ENCODE measurements at regions not wholly inside any gene's neighbourhood (a gene's known extent, or its start where the extent isn't known, plus 50 kb on each side); places are given as distances from the start of the nearest gene placed in this dataset.

DNA sequence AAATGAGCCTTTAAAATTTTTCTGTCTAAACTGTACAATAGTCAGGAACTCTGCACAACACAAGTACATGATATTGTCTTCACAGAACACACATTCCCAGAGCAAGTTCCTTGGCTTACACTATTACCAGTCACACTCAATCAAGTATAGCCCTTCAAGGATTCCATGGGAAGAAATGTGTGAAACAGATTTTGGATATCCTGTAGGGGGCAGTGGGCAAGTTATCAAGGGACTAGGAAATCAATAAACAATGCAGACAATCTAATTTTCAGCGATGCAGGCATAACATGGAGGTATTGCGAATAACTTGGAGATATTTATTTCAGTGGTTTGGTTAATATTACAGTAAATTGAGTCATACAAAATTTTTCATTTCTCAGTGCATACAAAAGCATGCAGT is 1171.5 kb upstream of the NUDT12 start:
- TF ChIP-seq, protein P1, sequence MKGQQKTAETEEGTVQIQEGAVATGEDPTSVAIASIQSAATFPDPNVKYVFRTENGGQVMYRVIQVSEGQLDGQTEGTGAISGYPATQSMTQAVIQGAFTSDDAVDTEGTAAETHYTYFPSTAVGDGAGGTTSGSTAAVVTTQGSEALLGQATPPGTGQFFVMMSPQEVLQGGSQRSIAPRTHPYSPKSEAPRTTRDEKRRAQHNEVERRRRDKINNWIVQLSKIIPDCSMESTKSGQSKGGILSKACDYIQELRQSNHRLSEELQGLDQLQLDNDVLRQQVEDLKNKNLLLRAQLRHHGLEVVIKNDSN (IDR thresholded peaks at IDR 0.05) = no peak
- TF ChIP-seq EGR1 (IDR thresholded peaks at IDR 0.05) = no peak
- no peak for TF ChIP-seq NFIC (IDR thresholded peaks at IDR 0.05)
- no peak for TF ChIP-seq FOXM1 (IDR thresholded peaks at IDR 0.05; ENCODE audit: borderline replicate concordance, low read depth)
- no peak for TF ChIP-seq CREB1 (IDR thresholded peaks at IDR 0.05; ENCODE audit: low read depth)
- no peak for TF ChIP-seq TAF1 (IDR thresholded peaks at IDR 0.05; ENCODE audit: low read depth)
- no peak for TF ChIP-seq ZBTB7A (IDR thresholded peaks at IDR 0.05; ENCODE audit: low read depth)
- no peak for TF ChIP-seq EP300 (IDR thresholded peaks at IDR 0.05; ENCODE audit: borderline replicate concordance)
- TF ChIP-seq TEAD4 (IDR thresholded peaks at IDR 0.05) = no peak

DNA sequence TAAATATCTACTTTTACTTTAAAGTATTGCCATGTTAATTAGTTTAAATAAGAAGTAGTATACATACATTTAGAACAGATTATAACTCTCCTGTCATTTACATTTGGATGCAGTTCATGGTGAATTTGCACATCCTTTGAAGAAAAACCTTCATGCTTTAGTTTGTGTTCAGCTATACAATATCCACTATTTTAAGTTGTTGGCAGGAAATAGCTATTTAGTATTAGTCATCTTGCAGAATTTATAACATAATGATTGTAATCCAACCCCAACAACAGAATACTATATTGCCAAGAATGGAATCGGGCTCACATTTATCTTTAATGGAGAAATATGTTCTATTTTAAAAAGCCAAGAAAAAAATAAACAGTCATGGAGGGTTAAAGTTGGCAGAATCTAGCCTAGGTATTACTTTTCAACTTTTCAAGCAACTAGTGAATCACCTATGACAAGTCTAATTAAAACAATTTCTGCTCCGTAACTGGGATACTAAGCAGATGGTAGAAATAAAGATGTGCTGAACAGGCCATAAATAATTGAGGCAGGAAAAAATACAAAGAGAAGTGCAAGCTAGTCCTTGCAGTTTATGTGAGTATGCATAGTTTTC is 1170.6 kb upstream of the NUDT12 start:
- TF ChIP-seq RAD21 (IDR thresholded peaks at IDR 0.05; ENCODE audit: low read depth) = no peak
- no peak for TF ChIP-seq CREB1 (IDR thresholded peaks at IDR 0.05; ENCODE audit: low read depth)
- TF ChIP-seq, protein P2, sequence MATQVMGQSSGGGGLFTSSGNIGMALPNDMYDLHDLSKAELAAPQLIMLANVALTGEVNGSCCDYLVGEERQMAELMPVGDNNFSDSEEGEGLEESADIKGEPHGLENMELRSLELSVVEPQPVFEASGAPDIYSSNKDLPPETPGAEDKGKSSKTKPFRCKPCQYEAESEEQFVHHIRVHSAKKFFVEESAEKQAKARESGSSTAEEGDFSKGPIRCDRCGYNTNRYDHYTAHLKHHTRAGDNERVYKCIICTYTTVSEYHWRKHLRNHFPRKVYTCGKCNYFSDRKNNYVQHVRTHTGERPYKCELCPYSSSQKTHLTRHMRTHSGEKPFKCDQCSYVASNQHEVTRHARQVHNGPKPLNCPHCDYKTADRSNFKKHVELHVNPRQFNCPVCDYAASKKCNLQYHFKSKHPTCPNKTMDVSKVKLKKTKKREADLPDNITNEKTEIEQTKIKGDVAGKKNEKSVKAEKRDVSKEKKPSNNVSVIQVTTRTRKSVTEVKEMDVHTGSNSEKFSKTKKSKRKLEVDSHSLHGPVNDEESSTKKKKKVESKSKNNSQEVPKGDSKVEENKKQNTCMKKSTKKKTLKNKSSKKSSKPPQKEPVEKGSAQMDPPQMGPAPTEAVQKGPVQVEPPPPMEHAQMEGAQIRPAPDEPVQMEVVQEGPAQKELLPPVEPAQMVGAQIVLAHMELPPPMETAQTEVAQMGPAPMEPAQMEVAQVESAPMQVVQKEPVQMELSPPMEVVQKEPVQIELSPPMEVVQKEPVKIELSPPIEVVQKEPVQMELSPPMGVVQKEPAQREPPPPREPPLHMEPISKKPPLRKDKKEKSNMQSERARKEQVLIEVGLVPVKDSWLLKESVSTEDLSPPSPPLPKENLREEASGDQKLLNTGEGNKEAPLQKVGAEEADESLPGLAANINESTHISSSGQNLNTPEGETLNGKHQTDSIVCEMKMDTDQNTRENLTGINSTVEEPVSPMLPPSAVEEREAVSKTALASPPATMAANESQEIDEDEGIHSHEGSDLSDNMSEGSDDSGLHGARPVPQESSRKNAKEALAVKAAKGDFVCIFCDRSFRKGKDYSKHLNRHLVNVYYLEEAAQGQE (IDR thresholded peaks at IDR 0.05; ENCODE audit: low read depth) = no peak
- TF ChIP-seq TEAD4 (IDR thresholded peaks at IDR 0.05) = no peak
- TF ChIP-seq FOXM1 (IDR thresholded peaks at IDR 0.05; ENCODE audit: borderline replicate concordance, low read depth) = no peak
- TF ChIP-seq NFIC (IDR thresholded peaks at IDR 0.05) = no peak
- no peak for TF ChIP-seq EGR1 (IDR thresholded peaks at IDR 0.05)
- TF ChIP-seq TAF1 (IDR thresholded peaks at IDR 0.05; ENCODE audit: low read depth) = no peak
- TF ChIP-seq TCF12 (IDR thresholded peaks at IDR 0.05; ENCODE audit: low read depth) = no peak
- TF ChIP-seq CEBPB (IDR thresholded peaks at IDR 0.05) = no peak
- no peak for TF ChIP-seq YY1 (IDR thresholded peaks at IDR 0.05; ENCODE audit: low read depth)
- no peak for TF ChIP-seq ZBTB7A (IDR thresholded peaks at IDR 0.05; ENCODE audit: low read depth)

DNA sequence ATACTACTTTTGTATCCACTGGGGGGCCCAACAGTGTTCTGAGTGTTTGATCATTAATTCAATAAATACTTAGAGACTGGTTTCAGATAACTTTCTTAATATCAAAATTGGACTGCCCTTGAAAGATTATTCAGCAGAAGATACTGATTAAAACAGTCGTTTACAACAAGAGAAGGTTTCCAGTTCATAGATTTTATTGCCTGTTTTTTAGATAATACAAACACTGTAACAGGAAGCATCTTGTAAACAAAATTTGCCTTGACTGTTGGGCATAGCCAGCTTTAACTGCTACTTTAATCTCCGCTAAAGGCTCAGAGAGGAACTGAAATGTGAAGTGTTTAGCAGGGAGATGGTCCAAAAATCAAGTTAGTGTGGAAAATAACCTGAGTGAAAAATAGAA is 1168.7 kb upstream of the NUDT12 start:
- TF ChIP-seq CEBPB (IDR thresholded peaks at IDR 0.05) (no peak), EP300 (IDR thresholded peaks at IDR 0.05; ENCODE audit: borderline replicate concordance) (no peak), FOXM1 (IDR thresholded peaks at IDR 0.05; ENCODE audit: borderline replicate concordance, low read depth) (no peak), TAF1 (IDR thresholded peaks at IDR 0.05; ENCODE audit: low read depth) (no peak), NFIC (IDR thresholded peaks at IDR 0.05) (no peak), RAD21 (IDR thresholded peaks at IDR 0.05; ENCODE audit: low read depth) (no peak), TEAD4 (IDR thresholded peaks at IDR 0.05) (no peak), YY1 (IDR thresholded peaks at IDR 0.05; ENCODE audit: low read depth) (no peak), CREB1 (IDR thresholded peaks at IDR 0.05; ENCODE audit: low read depth) (no peak), TCF12 (IDR thresholded peaks at IDR 0.05; ENCODE audit: low read depth) (no peak), ZBTB7A (IDR thresholded peaks at IDR 0.05; ENCODE audit: low read depth) (no peak), EGR1 (IDR thresholded peaks at IDR 0.05) (no peak)
- TF ChIP-seq, protein P3, sequence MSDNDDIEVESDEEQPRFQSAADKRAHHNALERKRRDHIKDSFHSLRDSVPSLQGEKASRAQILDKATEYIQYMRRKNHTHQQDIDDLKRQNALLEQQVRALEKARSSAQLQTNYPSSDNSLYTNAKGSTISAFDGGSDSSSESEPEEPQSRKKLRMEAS (IDR thresholded peaks at IDR 0.05) = no peak
- TF ChIP-seq, protein P1 (IDR thresholded peaks at IDR 0.05) = no peak
- TF ChIP-seq, protein P2 (IDR thresholded peaks at IDR 0.05; ENCODE audit: low read depth) = no peak

DNA sequence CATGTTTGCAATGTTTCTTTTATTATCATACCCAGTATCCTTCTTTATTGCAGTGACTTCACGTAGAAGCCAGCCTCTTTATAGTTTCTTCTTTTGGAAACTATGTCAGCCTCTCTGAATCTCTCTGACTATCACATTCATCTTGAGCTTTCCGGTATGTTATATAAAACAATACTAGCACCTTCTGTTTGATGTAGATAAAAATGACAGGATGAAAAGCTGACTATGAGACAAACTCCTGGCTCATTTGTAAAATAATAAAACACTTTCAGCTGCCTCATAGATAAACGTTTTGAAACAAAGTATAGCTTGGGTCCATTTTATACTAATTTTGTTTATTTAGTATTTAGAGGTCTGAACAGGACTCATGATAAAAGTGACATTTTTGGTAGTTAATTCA is 1145.4 kb upstream of the NUDT12 start:
- TF ChIP-seq EP300 (IDR thresholded peaks at IDR 0.05; ENCODE audit: borderline replicate concordance) (no peak), NFIC (IDR thresholded peaks at IDR 0.05) (no peak), TAF1 (IDR thresholded peaks at IDR 0.05; ENCODE audit: low read depth) (no peak), YY1 (IDR thresholded peaks at IDR 0.05; ENCODE audit: low read depth) (no peak), TCF12 (IDR thresholded peaks at IDR 0.05; ENCODE audit: low read depth) (no peak), CREB1 (IDR thresholded peaks at IDR 0.05; ENCODE audit: low read depth) (no peak), FOXM1 (IDR thresholded peaks at IDR 0.05; ENCODE audit: borderline replicate concordance, low read depth) (no peak)
- TF ChIP-seq, protein P2 (IDR thresholded peaks at IDR 0.05; ENCODE audit: low read depth) = no peak
